H9 (cell line): ENCODE measurements at regions not wholly inside any gene's neighbourhood (a gene's known extent, or its start where the extent isn't known, plus 50 kb on each side); places are given as distances from the start of the nearest gene placed in this dataset.

Experiments used
- DNase-seq: peaks from one replicate; pipeline ENCODE4 v3.0.0-alpha.2; 2017
- H2AFZ ChIP-seq: one replicate; pipeline ENCODE4 v1.6.1; 2013; ENCODE audit warnings: mild to moderate bottlenecking, low read length, control low read depth, moderate library complexity
- H2AK5ac ChIP-seq: 2 replicates; pipeline ENCODE4 v1.6.1; 2013; ENCODE audit warnings: low read length, control low read depth, mixed read lengths; ENCODE audit not compliant: insufficient read length
- H2BK120ac ChIP-seq: one replicate; pipeline ENCODE4 v1.6.1; 2013; ENCODE audit warnings: low read depth, mild to moderate bottlenecking, low read length, control low read depth, inconsistent platforms; ENCODE audit not compliant: poor library complexity, severe bottlenecking
- H2BK12ac ChIP-seq: 2 replicates; pipeline ENCODE4 v1.6.1; 2013; ENCODE audit warnings: low read length, control low read depth, mixed read lengths, low read depth; ENCODE audit not compliant: insufficient read length
- H2BK15ac ChIP-seq: 2 replicates; pipeline ENCODE4 v1.6.1; 2013; ENCODE audit warnings: low read depth, low read length, control low read depth
- H2BK20ac ChIP-seq: one replicate; pipeline ENCODE4 v1.6.1; 2013; ENCODE audit warnings: low read depth, mild to moderate bottlenecking, low read length, control low read depth, inconsistent platforms; ENCODE audit not compliant: poor library complexity, severe bottlenecking
- H2BK5ac ChIP-seq: 2 replicates; pipeline ENCODE4 v1.6.1; 2013; ENCODE audit warnings: low read length, control low read depth, mixed read lengths; ENCODE audit not compliant: insufficient read length
- H3K14ac ChIP-seq: 2 replicates; pipeline ENCODE4 v1.6.1; 2013; ENCODE audit warnings: low read length, control low read depth; ENCODE audit not compliant: insufficient read depth
- H3K18ac ChIP-seq: 2 replicates; pipeline ENCODE4 v1.6.1; 2013; ENCODE audit warnings: low read depth, mild to moderate bottlenecking, mixed read lengths, low read length, control low read depth; ENCODE audit not compliant: insufficient read length
- H3K23ac ChIP-seq: 2 replicates; pipeline ENCODE4 v1.6.1; 2013; ENCODE audit warnings: low read length, control low read depth, mixed read lengths, low read depth; ENCODE audit not compliant: insufficient read length
- H3K23me2 ChIP-seq: 2 replicates; pipeline ENCODE4 v1.6.1; 2013; ENCODE audit warnings: low read depth, mild to moderate bottlenecking, mixed read lengths, low read length, control low read depth; ENCODE audit not compliant: insufficient read length, poor library complexity, severe bottlenecking
- H3K27ac ChIP-seq: 2 replicates; pipeline ENCODE4 v1.5.1; 2013; ENCODE audit warnings: low read length, control low read depth, mixed read lengths, low read depth; ENCODE audit not compliant: insufficient read length
- H3K27me3 ChIP-seq: 2 replicates; pipeline ENCODE4 v1.6.1; 2013; ENCODE audit warnings: low read length, control low read depth, inconsistent platforms; ENCODE audit not compliant: insufficient read depth
- H3K4ac ChIP-seq: 2 replicates; pipeline ENCODE4 v1.6.1; 2013; ENCODE audit warnings: low read depth, mild to moderate bottlenecking, control low read depth, inconsistent platforms, low read length, moderate library complexity
- H3K4me1 ChIP-seq: 2 replicates; pipeline ENCODE4 v1.6.1; 2013; ENCODE audit warnings: low read length, control low read depth, inconsistent platforms; ENCODE audit not compliant: insufficient read depth
- H3K4me2 ChIP-seq: 2 replicates; pipeline ENCODE4 v1.6.1; 2013; ENCODE audit warnings: low read length, control low read depth, mixed read lengths; ENCODE audit not compliant: insufficient read length, insufficient read depth
- H3K56ac ChIP-seq: 2 replicates; pipeline ENCODE4 v1.6.1; 2013; ENCODE audit warnings: low read depth, mild to moderate bottlenecking, mixed read lengths, low read length, control low read depth; ENCODE audit not compliant: insufficient read length
- H3K79me1 ChIP-seq: 2 replicates; pipeline ENCODE4 v1.6.1; 2013; ENCODE audit warnings: low read depth, mild to moderate bottlenecking, moderate library complexity, low read length, control low read depth, inconsistent platforms; ENCODE audit not compliant: insufficient read depth, poor library complexity, severe bottlenecking
- H3K79me2 ChIP-seq: 2 replicates; pipeline ENCODE4 v1.6.1; 2013; ENCODE audit warnings: low read length, control low read depth, inconsistent platforms; ENCODE audit not compliant: insufficient read depth
- H3K9ac ChIP-seq: 2 replicates; pipeline ENCODE4 v1.6.1; 2013; ENCODE audit warnings: low read length, control low read depth, mixed read lengths; ENCODE audit not compliant: insufficient read length; ENCODE audit errors: extremely low read depth
- H3K9me3 ChIP-seq: one replicate; pipeline ENCODE4 v1.6.1; 2013; ENCODE audit warnings: low read depth, low read length, inconsistent platforms; ENCODE audit not compliant: control insufficient read depth
- H3T11ph ChIP-seq: one replicate; pipeline ENCODE4 v1.6.1; 2013; ENCODE audit warnings: mild to moderate bottlenecking, low read length, control low read depth, inconsistent platforms
- H4K20me1 ChIP-seq: one replicate; pipeline ENCODE4 v1.6.1; 2013; ENCODE audit not compliant: control insufficient read depth, insufficient read length, insufficient read depth
- H4K5ac ChIP-seq: 2 replicates; pipeline ENCODE4 v1.6.1; 2013; ENCODE audit warnings: low read depth, mild to moderate bottlenecking, mixed read lengths, low read length, control low read depth; ENCODE audit not compliant: insufficient read length
- H4K8ac ChIP-seq: replicated peaks from 2 replicates; pipeline ENCODE4 v1.6.1; 2013; ENCODE audit warnings: low read length, control low read depth, mixed read lengths, low read depth; ENCODE audit not compliant: insufficient read length
- H4K91ac ChIP-seq: 2 replicates; pipeline ENCODE4 v1.6.1; 2013; ENCODE audit warnings: low read depth, mild to moderate bottlenecking, moderate library complexity, mixed read lengths, low read length, control low read depth; ENCODE audit not compliant: insufficient read length
- H3K27ac Mint-ChIP-seq, 3 experiments: 2 replicates in 2 of 3; 3 replicates in 1 of 3; pipeline ENCODE4 v1.8.0; 2020 to 2021; ENCODE audit warnings: mixed read lengths in 3 of 3, mild to moderate bottlenecking in 1 of 3, moderate library complexity in 1 of 3
- H3K27me3 Mint-ChIP-seq: 2 replicates; pipeline ENCODE4 v1.8.0; 2021; ENCODE audit warnings: low read depth, mild to moderate bottlenecking, moderate library complexity, mixed read lengths
- H3K36me3 Mint-ChIP-seq, 3 experiments: 2 replicates in 2 of 3; 3 replicates in 1 of 3; pipeline ENCODE4 v1.8.0; 2020 to 2021; ENCODE audit warnings: low read depth in 3 of 3, mixed read lengths in 3 of 3; ENCODE audit not compliant: insufficient read depth in 1 of 3
- H3K4me1 Mint-ChIP-seq, 2 experiments: 2 replicates each; pipeline ENCODE4 v1.8.0; 2020; ENCODE audit warnings: mixed read lengths in 2 of 2
- H3K4me3 Mint-ChIP-seq, 2 experiments: 2 replicates in 1 of 2; 3 replicates in 1 of 2; pipeline ENCODE4 v1.8.0; 2020 to 2021; ENCODE audit warnings: mild to moderate bottlenecking in 2 of 2, mixed read lengths in 2 of 2, moderate library complexity in 1 of 2
- H3K9me3 Mint-ChIP-seq, 2 experiments: 2 replicates in 1 of 2; 3 replicates in 1 of 2; pipeline ENCODE4 v1.8.0; 2020; ENCODE audit warnings: mild to moderate bottlenecking in 2 of 2, mixed read lengths in 2 of 2, moderate library complexity in 1 of 2
- CTCF ChIP-seq: fragments of 200-600 bp; sonication (generic); conservative IDR thresholded peaks from 3 replicates; pipeline ENCODE4 v1.8.0; 2021; ENCODE audit warnings: antibody characterized with exemption, mild to moderate bottlenecking
- WGBS: extraction: QIAGEN DNeasy Blood & Tissue Kit; methylation state at CpG from one replicate; pipeline ENCODE4 v1.1.7; 2013; ENCODE audit warnings: missing lambda C conversion rate, low lambda C conversion rate, mixed read lengths; ENCODE audit not compliant: insufficient read length; ENCODE audit errors: extremely low coverage; 5-methylcytosine and 5-hydroxymethylcytosine counted together

GRCh38 chr3:6455031-6455430 is 405.9 kb upstream of the GRM7 start:
- no peaks in the 10 kb centered on the region for H3K27me3 ChIP-seq
- H3K27ac Mint-ChIP-seq = no peak overlapping the region
- no peak overlapping the region for H3K56ac ChIP-seq
- H3K36me3 Mint-ChIP-seq = no peaks in the 10 kb centered on the region
- H2AK5ac ChIP-seq = no peak overlapping the region
- WGBS = no CpG with 5 or more reads among the region's 3 CpGs
- H2BK120ac ChIP-seq = no peak overlapping the region
- H4K8ac ChIP-seq = no peak overlapping the region
- H2BK5ac ChIP-seq = no peak overlapping the region
- no peaks in the 10 kb centered on the region for H3K79me1 ChIP-seq
- H3K14ac ChIP-seq = no peak overlapping the region
- H3K4ac ChIP-seq = no peak overlapping the region
- H3T11ph ChIP-seq = no peak overlapping the region
- no peak overlapping the region for H3K9ac ChIP-seq
- no peaks in the 10 kb centered on the region for H3K23me2 ChIP-seq
- no peak overlapping the region for H3K27ac ChIP-seq
- no peak for TF ChIP-seq CTCF
- H2BK15ac ChIP-seq = no peak overlapping the region
- no peak overlapping the region for H4K91ac ChIP-seq
- H3K4me3 Mint-ChIP-seq = no peak overlapping the region
- no peaks in the 10 kb centered on the region for H4K20me1 ChIP-seq
- H2AFZ ChIP-seq = no peak overlapping the region
- H3K9me3 ChIP-seq = no peaks in the 10 kb centered on the region
- H3K79me2 ChIP-seq = no peaks in the 10 kb centered on the region
- no peak overlapping the region for H3K4me2 ChIP-seq
- no peak overlapping the region for H4K5ac ChIP-seq
- H3K9me3 Mint-ChIP-seq = no peaks in the 10 kb centered on the region
- DNase-seq = no peak
- no peaks in the 10 kb centered on the region for H3K4me1 ChIP-seq
- no peak overlapping the region for H3K18ac ChIP-seq
- H2BK12ac ChIP-seq = no peak overlapping the region
- no peak overlapping the region for H3K23ac ChIP-seq
- peaks cover 3% of the 10 kb centered on the region in 2 experiments; a peak in 3 of 4 replicates for H3K4me1 Mint-ChIP-seq
- H2BK20ac ChIP-seq = no peak overlapping the region
- no peaks in the 10 kb centered on the region for H3K27me3 Mint-ChIP-seq
